Transverse colon (tissue), 4 donors: ENCODE measurements at regions not wholly inside any gene's neighbourhood (a gene's known extent, or its start where the extent isn't known, plus 50 kb on each side); places are given as distances from the start of the nearest gene placed in this dataset.

ENCODE experiments used
- DNase-seq: peaks from one replicate; pipeline ENCODE4 v3.0.0-alpha.2; 2019
- H3K27ac ChIP-seq, 4 donors: fragments of 200-600 bp; sonication (generic); 2 replicates each; pipeline ENCODE4 v1.5.1; 2016 to 2018; ENCODE audit warnings: inconsistent platforms in 4 of 4
- H3K27me3 ChIP-seq: fragments of 200-600 bp; sonication (generic); 2 replicates; pipeline ENCODE4 v1.5.1; 2017; ENCODE audit warnings: inconsistent platforms
- H3K36me3 ChIP-seq, 4 donors: fragments of 200-600 bp; sonication (generic); 2 replicates each; pipeline ENCODE4 v1.5.1; 2017 to 2019; ENCODE audit warnings: inconsistent platforms in 4 of 4
- H3K4me1 ChIP-seq, 4 donors: fragments of 200-600 bp; sonication (generic); 2 replicates each; pipeline ENCODE4 v1.5.1; 2017 to 2020; ENCODE audit warnings: inconsistent platforms in 4 of 4
- H3K4me3 ChIP-seq, 4 donors: fragments of 200-600 bp; sonication (generic); 1 replicate in 1 of 4; 2 replicates in 3 of 4; pipeline versions ENCODE4 v1.5.1 to v1.6.1; 2017 to 2019; ENCODE audit warnings: inconsistent platforms in 4 of 4
- H3K9me3 ChIP-seq, 2 donors: fragments of 200-600 bp; sonication (generic); 2 replicates each; pipeline ENCODE4 v1.5.1; 2017 to 2019; ENCODE audit warnings: inconsistent platforms in 2 of 2
- EP300 ChIP-seq: sonication (generic); formaldehyde crosslinking; IDR thresholded peaks from one replicate; pipeline ENCODE4 v1.6.1; 2017; ENCODE audit warnings: antibody characterized with exemption, low read depth
- POLR2A ChIP-seq: fragments of 450-650 bp; IDR thresholded peaks from one replicate; pipeline ENCODE4 v1.6.1; 2016; ENCODE audit warnings: antibody characterized with exemption, mild to moderate bottlenecking, moderate library complexity
- POLR2AphosphoS5 ChIP-seq, 3 donors: sonication (generic); formaldehyde crosslinking; IDR thresholded peaks; one replicate each; pipeline ENCODE4 v1.6.1; 2016; ENCODE audit warnings: antibody characterized with exemption in 3 of 3
- WGBS, 2 donors: methylation state at CpG; one replicate each; pipeline ENCODE4 v1.1.5; 2018; ENCODE audit warnings: low coverage in 1 of 2; 5-methylcytosine and 5-hydroxymethylcytosine counted together
- in situ Hi-C, 4 donors: fragments of 200-750 bp; cut with MboI; loops; one replicate each; pipeline versions ENCODE4 v1.15.0 to v1.15.1; 2017; ENCODE audit warnings: low sequenced_read_pairs in 3 of 4, low pct_ligation_motif_present in 1 of 4, low pct_unique_long_range_greater_than_20kb in 1 of 4
- intact Hi-C: fragments of 100-400 bp; cut with DNase I; formaldehyde crosslinking; loops from one replicate; pipeline ENCODE4 v1.15.1; 2023; ENCODE audit warnings: low total_unique reads
- TF ChIP-seq, protein P1 (sequence below), 5 experiments: fragments of 200-600 bp in 3 of 5; fragments of 450-650 bp in 2 of 5; sonication (generic) in 3 of 5; IDR thresholded peaks; 1 replicate in 2 of 5; 2 replicates in 3 of 5; pipeline ENCODE4 v1.5.1; 2016 to 2017; ENCODE audit warnings: antibody characterized with exemption in 5 of 5, inconsistent platforms in 3 of 5, mild to moderate bottlenecking in 2 of 5, moderate library complexity in 1 of 5

DNA sequence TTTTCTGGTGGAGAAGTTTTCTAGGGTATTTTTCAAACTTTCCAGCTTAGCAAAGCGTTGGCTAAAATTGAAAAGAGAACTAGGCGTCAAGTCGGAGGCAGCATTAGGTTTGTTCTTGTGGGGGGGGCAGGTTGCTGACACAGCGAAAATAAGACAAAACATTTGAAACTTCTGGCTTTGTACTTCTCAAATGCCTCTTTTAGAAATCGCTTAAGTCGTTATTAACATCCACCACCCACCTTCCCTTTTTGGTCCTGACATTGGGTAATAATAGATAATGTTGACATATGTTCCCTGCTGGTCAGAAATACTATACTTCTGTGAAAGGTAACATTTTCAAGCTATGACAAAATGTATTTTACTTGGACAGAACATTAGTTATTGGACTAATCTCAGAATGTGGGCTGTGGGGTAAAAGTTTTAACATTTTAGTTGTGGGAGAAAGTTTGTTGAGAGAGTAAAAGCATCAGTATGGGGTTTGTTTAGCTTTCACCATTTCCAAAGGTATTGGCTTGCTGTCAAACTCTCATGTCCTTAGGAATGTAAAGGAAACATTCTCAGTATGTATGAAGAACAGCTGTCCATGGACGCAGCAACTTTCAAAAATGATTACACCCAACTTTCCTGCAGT lies 88.1 kb upstream of the ZEB2 start:
- H3K4me1 ChIP-seq, result no peaks in the 10 kb centered on the region
- DNase-seq, result peak; percentile 18
- no peak overlapping the region for H3K4me3 ChIP-seq
- WGBS, 2 donors, result 68 to 70% methylated on average over 7 of the region's 7 CpGs
- no peaks in the 10 kb centered on the region for H3K27me3 ChIP-seq
- no peaks in the 10 kb centered on the region for H3K9me3 ChIP-seq
- in situ Hi-C loops, result no loop called here
- no peaks in the 10 kb centered on the region for H3K36me3 ChIP-seq
- TF ChIP-seq POLR2AphosphoS5 (IDR thresholded peaks at IDR 0.05) (no peak), EP300 (no peak), POLR2A (no peak)
- TF ChIP-seq, protein P1, sequence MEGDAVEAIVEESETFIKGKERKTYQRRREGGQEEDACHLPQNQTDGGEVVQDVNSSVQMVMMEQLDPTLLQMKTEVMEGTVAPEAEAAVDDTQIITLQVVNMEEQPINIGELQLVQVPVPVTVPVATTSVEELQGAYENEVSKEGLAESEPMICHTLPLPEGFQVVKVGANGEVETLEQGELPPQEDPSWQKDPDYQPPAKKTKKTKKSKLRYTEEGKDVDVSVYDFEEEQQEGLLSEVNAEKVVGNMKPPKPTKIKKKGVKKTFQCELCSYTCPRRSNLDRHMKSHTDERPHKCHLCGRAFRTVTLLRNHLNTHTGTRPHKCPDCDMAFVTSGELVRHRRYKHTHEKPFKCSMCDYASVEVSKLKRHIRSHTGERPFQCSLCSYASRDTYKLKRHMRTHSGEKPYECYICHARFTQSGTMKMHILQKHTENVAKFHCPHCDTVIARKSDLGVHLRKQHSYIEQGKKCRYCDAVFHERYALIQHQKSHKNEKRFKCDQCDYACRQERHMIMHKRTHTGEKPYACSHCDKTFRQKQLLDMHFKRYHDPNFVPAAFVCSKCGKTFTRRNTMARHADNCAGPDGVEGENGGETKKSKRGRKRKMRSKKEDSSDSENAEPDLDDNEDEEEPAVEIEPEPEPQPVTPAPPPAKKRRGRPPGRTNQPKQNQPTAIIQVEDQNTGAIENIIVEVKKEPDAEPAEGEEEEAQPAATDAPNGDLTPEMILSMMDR (IDR thresholded peaks at IDR 0.05), result no peak
- intact Hi-C loops, result no loop called here
- peak overlapping the region in 1 of 4 donors; percentile 54 for H3K27ac ChIP-seq

GRCh38 chr2:144607099-144607498 lies 87.2 kb upstream of the ZEB2 start:
- no peaks in the 10 kb centered on the region for H3K27me3 ChIP-seq

DNA sequence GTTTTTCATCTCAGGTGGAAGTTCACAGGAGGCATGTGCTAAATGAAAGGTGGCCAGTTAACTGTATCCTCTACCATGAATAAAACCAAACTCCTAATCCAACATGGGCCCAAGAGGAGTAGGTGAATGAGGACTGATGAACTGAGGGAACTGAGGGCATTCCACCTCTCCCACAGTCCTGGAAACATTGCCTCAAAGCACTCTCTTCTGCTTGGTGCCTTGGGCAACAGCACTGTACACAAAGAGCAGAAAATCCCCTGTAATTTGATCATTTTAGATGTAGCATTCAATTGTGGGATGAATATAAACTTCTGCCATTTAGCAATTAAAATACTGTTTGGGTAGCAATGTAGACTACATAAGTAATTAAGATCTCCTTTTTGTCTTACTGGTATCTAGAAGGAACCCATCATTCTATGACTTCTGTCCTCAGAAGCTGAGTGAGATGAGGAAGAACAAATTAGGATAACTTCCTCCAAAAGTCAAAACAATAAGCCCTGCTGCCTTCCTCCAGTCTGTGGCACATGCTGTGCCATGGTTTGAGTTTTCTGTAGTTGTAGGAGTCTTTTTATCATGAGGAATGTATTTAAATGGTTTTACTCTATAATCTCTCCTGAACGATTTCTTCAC lies 86.7 kb upstream of the ZEB2 start:
- TF ChIP-seq, protein P1 (IDR thresholded peaks at IDR 0.05), result no peak
- no peak for TF ChIP-seq POLR2A
- TF ChIP-seq POLR2AphosphoS5 (IDR thresholded peaks at IDR 0.05), result no peak
- TF ChIP-seq EP300, result no peak
- Histone ChIP-seq H3K27me3 (no peaks in the 10 kb centered on the region), H3K4me3 (no peak overlapping the region), H3K9me3 (no peaks in the 10 kb centered on the region), H3K4me1 (no peaks in the 10 kb centered on the region), H3K36me3 (no peaks in the 10 kb centered on the region), H3K27ac (peak overlapping the region; percentile 6 to 54 (median 38))
- WGBS, 2 donors, result 73 to 92% methylated on average over 1 of the region's 1 CpG
- intact Hi-C loops (no loop called here), in situ Hi-C loops (no loop called here)
- no peak for DNase-seq

More at GRCh38 chr2:144607099-144607498, 87.2 kb upstream of the ZEB2 start:
- Histone ChIP-seq H3K4me3 (no peak overlapping the region), H3K9me3 (no peaks in the 10 kb centered on the region), H3K4me1 (no peaks in the 10 kb centered on the region), H3K27ac (peak overlapping the region; percentile 6 to 54 (median 32)), H3K36me3 (no peaks in the 10 kb centered on the region)
- DNase-seq, result no peak
- intact Hi-C loops (no loop called here), in situ Hi-C loops (no loop called here)
- 75 to 100% methylated on average over 2 to 8 of the region's 8 CpGs for WGBS, 2 donors
- TF ChIP-seq EP300 (no peak), POLR2AphosphoS5 (IDR thresholded peaks at IDR 0.05) (no peak), POLR2A (no peak)
- TF ChIP-seq, protein P1 (IDR thresholded peaks at IDR 0.05), result no peak

- Histone ChIP-seq H3K9me3 (no peaks in the 10 kb centered on the region), H3K27ac (peak overlapping the region in 1 of 4 donors; percentile 6), H3K36me3 (no peaks in the 10 kb centered on the region), H3K4me1 (no peaks in the 10 kb centered on the region), H3K27me3 (no peaks in the 10 kb centered on the region), H3K4me3 (no peak overlapping the region)
- TF ChIP-seq POLR2AphosphoS5 (IDR thresholded peaks at IDR 0.05) (no peak), POLR2A (no peak), EP300 (no peak)
- TF ChIP-seq, protein P1 (IDR thresholded peaks at IDR 0.05), result no peak
- no peak for DNase-seq
- in situ Hi-C loops (no loop called here), intact Hi-C loops (no loop called here)
- 70 to 78% methylated on average over 7 of the region's 7 CpGs for WGBS, 2 donors
Observed at GRCh38 chr2:144605231-144605840, 85.4 kb upstream of the ZEB2 start.
